ENCODE measurements at regions not wholly inside any gene's neighbourhood (a gene's known extent, or its start where the extent isn't known, plus 50 kb on each side); places are given as distances from the start of the nearest gene placed in this dataset.
A peak's percentile ranks its signal among the peaks of the same experiment; 100 is the strongest.

- no peak for DNase-seq
These were observed 316.6 kb upstream of the BOD1L1 start for GRCh38 chr4:13944095-13944511.

GRCh38 chr4:13947921-13948320 is 320.4 kb upstream of the BOD1L1 start:
- no peak for DNase-seq

- DNase-seq, result no peak
These were observed 323.0 kb upstream of the BOD1L1 start for GRCh38 chr4:13950491-13950890.

GRCh38 chr4:13953083-13953482 is 325.6 kb upstream of the BOD1L1 start:
- no peak for DNase-seq

- no peak for DNase-seq
These were observed 328.0 kb upstream of the BOD1L1 start for GRCh38 chr4:13955551-13955950.

GRCh38 chr4:13956947-13957346 is 329.4 kb upstream of the BOD1L1 start:
- DNase-seq, result no peak

GRCh38 chr4:13957871-13958270 is 330.3 kb upstream of the BOD1L1 start:
- DNase-seq, result no peak

GRCh38 chr4:13963601-13964000 is 336.1 kb upstream of the BOD1L1 start:
- DNase-seq, result no peak

GRCh38 chr4:13966231-13967195 is 339.0 kb upstream of the BOD1L1 start:
- no peak for DNase-seq

- no peak for DNase-seq
These were observed 341.2 kb upstream of the BOD1L1 start for GRCh38 chr4:13968723-13969122.

- no peak for DNase-seq
These were observed 342.8 kb upstream of the BOD1L1 start for GRCh38 chr4:13970349-13970748.

GRCh38 chr4:13977746-13978145 is 350.2 kb upstream of the BOD1L1 start:
- no peak for DNase-seq

- DNase-seq, result no peak
These were observed 353.1 kb upstream of the BOD1L1 start for GRCh38 chr4:13980317-13981310.

- no peak for DNase-seq
These were observed 354.0 kb upstream of the BOD1L1 start for GRCh38 chr4:13981499-13981898.

- peak in 1 of 5 experiments; percentile 2 for DNase-seq
These were observed 354.5 kb upstream of the BOD1L1 start for GRCh38 chr4:13982010-13982409.

GRCh38 chr4:13983189-13983790 is 355.8 kb upstream of the BOD1L1 start:
- no peak for DNase-seq

GRCh38 chr4:13984991-13985800 is 357.7 kb upstream of the BOD1L1 start:
- no peak for DNase-seq

- DNase-seq, result no peak
These were observed 358.3 kb upstream of the BOD1L1 start for GRCh38 chr4:13985837-13986236.

- DNase-seq, result no peak
These were observed 359.0 kb upstream of the BOD1L1 start for GRCh38 chr4:13986548-13986947.

GRCh38 chr4:13988353-13989305 is 361.1 kb upstream of the BOD1L1 start:
- no peak for DNase-seq

GRCh38 chr4:13989501-13989900 is 362.0 kb upstream of the BOD1L1 start:
- DNase-seq, result no peak
